ENCODE measurements at regions not wholly inside any gene's neighbourhood (a gene's known extent, or its start where the extent isn't known, plus 50 kb on each side); places are given as distances from the start of the nearest gene placed in this dataset.

DNA sequence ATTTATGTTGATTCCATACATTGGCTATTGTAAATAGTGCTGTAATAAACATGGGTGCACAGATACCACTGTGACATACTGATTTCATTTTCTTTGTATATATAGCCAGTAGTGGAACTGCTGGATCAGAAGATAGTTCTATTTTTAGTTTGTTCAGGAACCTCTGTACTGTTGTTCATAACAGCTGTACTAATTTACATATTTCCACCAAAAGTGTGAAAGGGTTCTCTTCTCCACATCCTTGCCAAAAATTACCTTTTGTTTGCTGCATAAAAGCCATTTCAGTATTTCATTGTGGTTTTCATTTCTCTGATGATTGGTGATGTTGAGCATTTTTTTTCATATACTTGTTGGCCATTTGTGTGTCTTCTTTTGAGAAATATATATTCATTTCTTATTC is 1962.1 kb downstream of the PCDH9 start:
- TF ChIP-seq, protein P1, sequence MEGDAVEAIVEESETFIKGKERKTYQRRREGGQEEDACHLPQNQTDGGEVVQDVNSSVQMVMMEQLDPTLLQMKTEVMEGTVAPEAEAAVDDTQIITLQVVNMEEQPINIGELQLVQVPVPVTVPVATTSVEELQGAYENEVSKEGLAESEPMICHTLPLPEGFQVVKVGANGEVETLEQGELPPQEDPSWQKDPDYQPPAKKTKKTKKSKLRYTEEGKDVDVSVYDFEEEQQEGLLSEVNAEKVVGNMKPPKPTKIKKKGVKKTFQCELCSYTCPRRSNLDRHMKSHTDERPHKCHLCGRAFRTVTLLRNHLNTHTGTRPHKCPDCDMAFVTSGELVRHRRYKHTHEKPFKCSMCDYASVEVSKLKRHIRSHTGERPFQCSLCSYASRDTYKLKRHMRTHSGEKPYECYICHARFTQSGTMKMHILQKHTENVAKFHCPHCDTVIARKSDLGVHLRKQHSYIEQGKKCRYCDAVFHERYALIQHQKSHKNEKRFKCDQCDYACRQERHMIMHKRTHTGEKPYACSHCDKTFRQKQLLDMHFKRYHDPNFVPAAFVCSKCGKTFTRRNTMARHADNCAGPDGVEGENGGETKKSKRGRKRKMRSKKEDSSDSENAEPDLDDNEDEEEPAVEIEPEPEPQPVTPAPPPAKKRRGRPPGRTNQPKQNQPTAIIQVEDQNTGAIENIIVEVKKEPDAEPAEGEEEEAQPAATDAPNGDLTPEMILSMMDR (conservative IDR thresholded peaks at IDR 0.05; ENCODE audit: low read depth, low read length), result no peak
- no peak overlapping the region for H3K4me3 ChIP-seq (ENCODE audit: low read depth, low read length)

DNA sequence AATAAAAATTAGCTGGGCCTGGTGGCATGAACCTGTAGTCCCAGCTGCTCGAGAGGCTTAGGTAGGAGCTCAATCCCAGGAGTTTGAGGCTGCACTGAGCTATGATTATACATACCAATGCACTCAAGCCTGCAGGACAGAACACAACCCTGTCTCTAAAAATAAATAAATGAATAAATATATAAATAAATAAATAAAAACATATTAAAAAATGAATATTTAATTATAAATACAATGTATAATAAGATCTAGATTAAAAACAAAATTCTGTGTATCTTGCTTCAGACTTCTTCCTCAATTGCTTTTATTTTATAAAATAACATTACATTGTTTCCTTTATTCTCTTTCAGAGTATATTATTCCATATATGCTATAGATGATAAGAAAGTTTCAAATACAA is 1964.1 kb downstream of the PCDH9 start:
- H3K4me3 ChIP-seq (ENCODE audit: low read depth, low read length), result no peak overlapping the region
- TF ChIP-seq, protein P1 (conservative IDR thresholded peaks at IDR 0.05; ENCODE audit: low read depth, low read length), result no peak
- no peak for DNase-seq (ENCODE audit: low read depth)

More for the DNA sequence above, 1962.1 kb downstream of the PCDH9 start:
- no peak for DNase-seq (ENCODE audit: low read depth)

DNA sequence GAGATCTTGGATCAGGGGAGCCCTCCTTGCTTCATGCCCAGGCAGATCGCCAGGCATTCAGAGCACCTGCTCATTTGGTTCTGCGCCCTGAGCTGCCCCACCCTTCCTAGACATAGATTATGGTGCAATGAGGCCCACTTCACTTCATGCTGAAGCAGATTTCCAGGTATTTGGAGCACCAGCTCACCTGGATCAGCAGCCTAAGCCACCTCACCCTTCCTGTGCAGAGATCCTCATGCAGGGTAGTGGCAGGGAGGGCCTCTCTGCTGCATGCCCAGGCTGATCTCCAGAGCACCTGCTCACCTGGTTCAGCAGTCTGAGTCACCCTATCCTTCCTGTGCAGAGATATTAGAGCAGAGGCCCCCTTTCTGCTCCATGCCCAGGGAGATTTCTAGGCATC is 1966.1 kb downstream of the PCDH9 start:
- TF ChIP-seq, protein P1 (conservative IDR thresholded peaks at IDR 0.05; ENCODE audit: low read depth, low read length), result no peak
- no peak for DNase-seq (ENCODE audit: low read depth)
- H3K4me3 ChIP-seq (ENCODE audit: low read depth, low read length), result no peak overlapping the region

DNA sequence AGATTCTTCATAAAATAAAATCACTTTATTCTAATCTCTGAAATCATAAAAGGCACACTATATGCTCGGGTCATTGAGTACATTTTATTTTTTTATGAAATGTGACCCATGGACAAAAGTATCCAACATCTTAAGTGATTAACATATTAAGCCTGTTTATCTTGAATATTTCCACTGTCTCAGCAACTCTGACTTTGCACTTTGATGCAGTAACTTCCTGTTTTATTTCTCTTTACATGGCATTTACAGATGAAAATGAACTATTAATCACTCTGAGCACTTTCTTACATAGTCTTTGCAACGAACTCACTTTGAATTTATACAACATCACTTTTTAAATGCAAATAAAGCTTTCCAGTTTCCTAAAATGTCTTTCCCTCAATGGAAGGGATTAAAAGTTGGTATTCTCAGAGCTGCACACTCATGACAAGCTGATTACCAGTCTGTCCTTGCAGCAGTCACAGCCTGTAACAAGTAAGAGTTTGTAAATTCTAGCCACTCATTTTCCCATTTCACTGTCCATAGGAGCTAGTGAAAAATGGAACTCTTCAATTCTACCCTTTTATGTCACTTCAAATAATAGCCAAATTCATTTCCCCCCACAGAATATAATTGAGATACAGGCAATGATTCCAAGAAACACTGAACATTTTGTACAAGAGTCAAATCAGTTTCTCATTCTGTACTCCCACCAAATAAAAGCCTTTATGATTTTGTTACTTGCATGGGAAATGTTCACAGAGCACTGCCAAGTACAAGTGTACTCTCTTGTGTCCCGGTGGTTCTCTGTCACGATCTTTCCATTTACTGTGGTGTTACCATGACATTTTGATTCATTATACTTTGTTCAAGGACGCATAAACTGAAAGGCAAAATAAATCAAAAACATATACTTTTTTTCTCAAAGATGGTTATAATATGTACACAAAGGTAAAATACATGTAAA is 1968.9 kb downstream of the PCDH9 start:
- TF ChIP-seq, protein P1 (conservative IDR thresholded peaks at IDR 0.05; ENCODE audit: low read depth, low read length), result no peak
- no peak for DNase-seq (ENCODE audit: low read depth)
- H3K4me3 ChIP-seq (ENCODE audit: low read depth, low read length), result no peak overlapping the region

DNA sequence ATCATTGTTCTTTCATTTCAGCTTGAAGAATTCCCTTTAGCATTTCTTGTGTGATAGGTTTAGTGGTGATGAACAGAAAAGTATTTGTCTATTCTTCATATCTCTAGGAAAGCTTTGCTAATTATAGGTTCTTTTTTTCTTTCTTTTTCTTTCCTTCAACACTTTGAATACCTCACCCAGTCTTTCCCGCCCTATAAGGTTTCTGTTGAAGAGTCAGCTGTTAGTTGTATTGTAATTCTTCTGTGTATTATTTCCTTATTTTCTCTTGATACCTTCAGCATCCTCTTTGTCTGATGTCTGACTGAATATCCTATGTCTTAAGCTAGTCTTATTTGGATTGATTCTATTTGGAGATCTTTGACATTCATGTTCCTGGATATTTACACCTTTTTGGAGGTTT is 1989.4 kb downstream of the PCDH9 start:
- TF ChIP-seq, protein P1 (conservative IDR thresholded peaks at IDR 0.05; ENCODE audit: low read depth, low read length), result no peak
- DNase-seq (ENCODE audit: low read depth), result no peak

DNA sequence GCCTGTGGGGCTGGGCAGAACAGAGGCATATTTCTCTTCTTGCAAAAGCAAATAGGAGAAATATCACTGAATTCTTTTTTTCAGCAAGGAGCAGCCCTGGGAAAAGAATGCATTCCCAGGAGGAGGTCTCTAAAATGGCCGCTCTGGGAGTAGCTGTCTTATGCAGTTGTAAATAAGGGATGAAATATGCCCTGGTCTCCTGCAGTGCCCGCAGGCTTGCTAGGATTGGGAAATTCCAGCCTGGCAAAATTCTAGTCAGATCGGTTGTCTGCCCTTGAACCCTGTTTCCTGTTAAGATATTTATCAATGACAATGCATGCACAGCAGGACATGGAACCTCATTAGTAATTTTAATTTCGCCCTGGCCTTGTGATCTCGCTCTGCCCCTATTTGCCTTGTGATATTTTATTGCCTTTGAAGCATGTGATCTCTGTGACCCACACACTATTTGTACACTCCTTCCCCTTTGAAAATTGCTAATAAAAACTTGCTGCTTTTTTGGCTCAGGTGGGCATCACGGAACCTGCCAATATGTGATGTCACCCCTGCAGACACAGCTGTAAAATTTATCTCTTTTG is 1993.2 kb downstream of the PCDH9 start:
- TF ChIP-seq, protein P1 (conservative IDR thresholded peaks at IDR 0.05; ENCODE audit: low read depth, low read length), result no peak
- DNase-seq (ENCODE audit: low read depth), result no peak
- H3K4me3 ChIP-seq (ENCODE audit: low read depth, low read length), result no peak overlapping the region

More for the DNA sequence above, 1989.4 kb downstream of the PCDH9 start:
- no peak overlapping the region for H3K4me3 ChIP-seq (ENCODE audit: low read depth, low read length)
